ENCODE measurements at regions not wholly inside any gene's neighbourhood (a gene's known extent, or its start where the extent isn't known, plus 50 kb on each side); places are given as distances from the start of the nearest gene placed in this dataset.
A peak's percentile ranks its signal among the peaks of the same experiment; 100 is the strongest.

DNA sequence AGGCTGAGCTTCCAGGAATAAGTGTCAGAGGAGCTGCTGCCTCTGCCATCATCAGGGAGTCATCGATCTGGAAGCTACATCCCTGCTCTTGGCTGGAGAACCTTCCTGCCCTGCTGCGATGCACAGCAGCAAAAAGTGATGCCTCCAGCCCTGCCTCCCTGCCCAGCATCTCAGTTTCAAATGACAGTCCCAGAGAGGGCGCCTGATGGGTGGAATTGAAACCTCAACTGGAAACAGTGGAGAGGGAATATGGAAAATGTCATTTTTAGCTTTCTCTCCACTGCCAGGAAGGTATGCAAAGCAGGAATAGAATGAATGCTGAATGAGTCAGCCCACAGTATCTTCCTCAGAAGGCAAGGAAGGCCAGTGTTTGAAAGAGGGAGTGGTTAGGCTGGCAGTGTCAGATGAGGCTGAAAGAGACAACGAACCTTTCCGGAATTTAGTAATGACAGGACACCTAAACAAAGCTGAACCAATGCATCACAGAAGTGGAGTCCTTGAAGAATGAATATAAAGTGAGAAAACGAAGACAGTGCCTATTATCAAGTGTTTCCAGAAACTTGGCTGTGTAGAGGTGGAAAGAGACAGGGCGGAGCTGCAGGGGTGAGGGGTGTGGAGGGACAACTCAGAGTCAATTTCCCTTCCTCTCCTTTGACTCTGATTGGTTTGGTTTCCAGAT lies 153.9 kb upstream of the NDUFV2 start:
- H3K27ac ChIP-seq (ENCODE audit: low read length), result peak overlapping the region; percentile 78
- H3K4me3 ChIP-seq (ENCODE audit: low read depth in 1 of 2, low read length in 2 of 2), result no peak overlapping the region
- no peaks in the 10 kb centered on the region for H3K27me3 ChIP-seq (ENCODE audit: low read depth, low read length)
- H3K36me3 ChIP-seq (ENCODE audit: control insufficient read depth in 1 of 2, insufficient read depth in 2 of 2, low read length in 2 of 2), result no peaks in the 10 kb centered on the region
- no peaks in the 10 kb centered on the region for H3K9me3 ChIP-seq (ENCODE audit: control insufficient read depth in 1 of 2, low read length in 2 of 2)
- H3K4me1 ChIP-seq (ENCODE audit: control insufficient read depth in 1 of 2, insufficient read depth in 2 of 2, low read length in 2 of 2), result no peaks in the 10 kb centered on the region

DNA sequence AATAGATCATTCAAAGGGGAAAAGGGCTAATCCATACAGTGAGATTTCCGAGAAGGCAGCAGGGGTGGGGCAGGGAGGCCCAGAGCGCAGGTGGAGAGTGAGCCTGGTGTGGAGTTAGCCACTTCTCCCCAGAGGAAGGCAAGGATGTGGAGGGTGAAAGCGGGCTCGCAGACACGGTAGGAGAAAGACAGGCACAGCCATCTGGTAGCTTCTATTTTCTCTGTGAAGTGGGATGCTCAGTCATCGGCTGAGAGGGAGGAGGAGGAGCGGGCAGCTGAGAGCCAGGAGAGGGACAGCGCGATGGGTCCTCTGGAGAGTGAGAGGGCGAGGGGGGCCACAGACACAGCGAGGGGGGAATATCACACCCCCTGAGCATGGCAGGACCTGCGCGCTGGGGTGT lies 153.3 kb upstream of the NDUFV2 start:
- Histone ChIP-seq H3K4me3 (ENCODE audit: low read depth in 1 of 2, low read length in 2 of 2) (no peak overlapping the region), H3K4me1 (ENCODE audit: control insufficient read depth in 1 of 2, insufficient read depth in 2 of 2, low read length in 2 of 2) (no peaks in the 10 kb centered on the region), H3K36me3 (ENCODE audit: control insufficient read depth in 1 of 2, insufficient read depth in 2 of 2, low read length in 2 of 2) (no peaks in the 10 kb centered on the region), H3K27me3 (ENCODE audit: low read depth, low read length) (no peaks in the 10 kb centered on the region), H3K27ac (ENCODE audit: low read length) (peak overlapping the region; percentile 78), H3K9me3 (ENCODE audit: control insufficient read depth in 1 of 2, low read length in 2 of 2) (no peaks in the 10 kb centered on the region)

- Histone ChIP-seq H3K4me3 (ENCODE audit: low read depth in 1 of 2, low read length in 2 of 2) (no peak overlapping the region), H3K27me3 (ENCODE audit: low read depth, low read length) (no peaks in the 10 kb centered on the region), H3K27ac (ENCODE audit: low read length) (no peak overlapping the region), H3K4me1 (ENCODE audit: control insufficient read depth in 1 of 2, insufficient read depth in 2 of 2, low read length in 2 of 2) (no peaks in the 10 kb centered on the region), H3K9me3 (ENCODE audit: control insufficient read depth in 1 of 2, low read length in 2 of 2) (no peaks in the 10 kb centered on the region), H3K36me3 (ENCODE audit: control insufficient read depth in 1 of 2, insufficient read depth in 2 of 2, low read length in 2 of 2) (no peaks in the 10 kb centered on the region)
Observed at GRCh38 chr18:8951491-8951890, 151.0 kb upstream of the NDUFV2 start.

GRCh38 chr18:8952174-8952573 lies 150.3 kb upstream of the NDUFV2 start:
- Histone ChIP-seq H3K27me3 (ENCODE audit: low read depth, low read length) (no peaks in the 10 kb centered on the region), H3K4me1 (ENCODE audit: control insufficient read depth in 1 of 2, insufficient read depth in 2 of 2, low read length in 2 of 2) (no peaks in the 10 kb centered on the region), H3K27ac (ENCODE audit: low read length) (no peak overlapping the region), H3K4me3 (ENCODE audit: low read depth in 1 of 2, low read length in 2 of 2) (no peak overlapping the region), H3K36me3 (ENCODE audit: control insufficient read depth in 1 of 2, insufficient read depth in 2 of 2, low read length in 2 of 2) (no peaks in the 10 kb centered on the region), H3K9me3 (ENCODE audit: control insufficient read depth in 1 of 2, low read length in 2 of 2) (no peaks in the 10 kb centered on the region)

GRCh38 chr18:8952769-8953760 lies 149.4 kb upstream of the NDUFV2 start:
- H3K36me3 ChIP-seq (ENCODE audit: control insufficient read depth in 1 of 2, insufficient read depth in 2 of 2, low read length in 2 of 2), result no peaks in the 10 kb centered on the region
- no peaks in the 10 kb centered on the region for H3K27me3 ChIP-seq (ENCODE audit: low read depth, low read length)
- no peak overlapping the region for H3K4me3 ChIP-seq (ENCODE audit: low read depth in 1 of 2, low read length in 2 of 2)
- H3K27ac ChIP-seq (ENCODE audit: low read length), result no peak overlapping the region
- no peaks in the 10 kb centered on the region for H3K4me1 ChIP-seq (ENCODE audit: control insufficient read depth in 1 of 2, insufficient read depth in 2 of 2, low read length in 2 of 2)
- H3K9me3 ChIP-seq (ENCODE audit: control insufficient read depth in 1 of 2, low read length in 2 of 2), result no peaks in the 10 kb centered on the region

DNA sequence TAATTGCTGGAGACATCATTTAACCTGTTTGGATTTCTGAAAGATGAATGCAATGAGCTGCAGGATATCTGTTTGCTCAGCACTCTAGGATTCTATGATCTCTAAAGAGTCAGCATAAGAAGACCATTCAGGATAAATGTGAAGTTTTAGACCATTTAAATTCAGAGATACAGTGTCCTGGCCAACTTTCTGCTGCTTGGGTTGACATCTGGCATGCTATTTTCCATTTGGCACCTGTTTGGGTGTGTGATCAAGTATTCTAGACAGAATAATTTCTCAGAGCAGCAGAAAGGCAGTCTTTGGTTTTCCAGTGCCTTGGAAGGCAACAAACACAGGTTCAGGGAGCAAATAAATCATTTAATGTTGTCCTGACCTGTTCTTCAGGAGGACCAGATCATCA lies 144.8 kb upstream of the NDUFV2 start:
- no peaks in the 10 kb centered on the region for H3K9me3 ChIP-seq (ENCODE audit: control insufficient read depth in 1 of 2, low read length in 2 of 2)
- H3K27me3 ChIP-seq (ENCODE audit: low read depth, low read length), result no peaks in the 10 kb centered on the region
- H3K4me1 ChIP-seq (ENCODE audit: control insufficient read depth in 1 of 2, insufficient read depth in 2 of 2, low read length in 2 of 2), result peaks cover 0 to 6% of the 10 kb centered on the region in 2 donors
- H3K36me3 ChIP-seq (ENCODE audit: control insufficient read depth in 1 of 2, insufficient read depth in 2 of 2, low read length in 2 of 2), result no peaks in the 10 kb centered on the region
- H3K27ac ChIP-seq (ENCODE audit: low read length), result no peak overlapping the region
- H3K4me3 ChIP-seq (ENCODE audit: low read depth in 1 of 2, low read length in 2 of 2), result no peak overlapping the region

DNA sequence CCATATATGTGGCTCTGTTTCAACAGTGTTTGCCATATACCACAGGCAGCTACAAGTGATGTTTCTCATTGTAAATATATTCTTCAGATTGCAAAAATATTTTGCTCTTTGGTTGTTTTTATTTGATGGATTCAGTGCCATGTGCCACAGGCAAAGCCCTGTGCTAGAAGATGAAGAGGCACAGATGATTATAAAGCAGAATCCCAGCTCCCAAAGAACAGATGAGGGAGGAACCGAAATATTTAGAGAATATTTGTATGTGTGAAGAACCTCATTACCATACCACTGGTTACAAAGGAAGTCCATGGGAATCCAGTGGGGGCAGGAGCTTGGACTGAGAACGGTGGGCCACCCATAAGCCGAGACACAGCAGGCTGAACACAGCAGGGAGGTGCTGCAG lies 143.8 kb upstream of the NDUFV2 start:
- Histone ChIP-seq H3K27ac (ENCODE audit: low read length) (no peak overlapping the region), H3K36me3 (ENCODE audit: control insufficient read depth in 1 of 2, insufficient read depth in 2 of 2, low read length in 2 of 2) (no peaks in the 10 kb centered on the region), H3K4me1 (ENCODE audit: control insufficient read depth in 1 of 2, insufficient read depth in 2 of 2, low read length in 2 of 2) (peaks cover 0 to 6% of the 10 kb centered on the region in 2 donors)

DNA sequence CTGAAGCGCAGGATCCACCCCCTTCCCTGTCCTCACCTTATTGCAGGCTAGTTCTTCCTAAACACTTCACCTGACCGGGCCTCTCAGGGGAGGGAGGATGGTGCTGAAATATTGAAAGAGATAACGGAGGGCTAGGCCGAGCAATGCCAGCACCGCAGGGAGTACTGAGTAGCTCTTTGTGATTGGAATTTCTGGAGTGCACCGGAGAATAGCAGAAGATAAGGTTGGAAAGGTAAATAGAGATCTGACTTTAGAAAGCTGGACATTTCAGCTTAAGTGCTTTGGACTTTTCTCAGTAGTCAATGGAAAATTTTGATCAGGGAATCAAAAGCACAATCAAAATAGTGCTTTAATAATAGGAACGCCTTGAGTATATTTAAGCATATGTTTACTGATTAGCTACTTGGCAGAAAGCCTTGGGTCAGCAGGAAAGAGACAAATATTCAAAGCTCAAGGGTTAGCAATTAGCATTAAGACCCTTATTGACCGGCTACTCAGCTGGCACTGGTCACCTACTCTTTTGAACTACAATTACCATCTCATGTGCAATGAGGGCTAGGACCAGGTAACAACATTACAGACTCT lies 142.9 kb upstream of the NDUFV2 start:
- Histone ChIP-seq H3K9me3 (ENCODE audit: control insufficient read depth in 1 of 2, low read length in 2 of 2) (no peaks in the 10 kb centered on the region), H3K27ac (ENCODE audit: low read length) (no peak overlapping the region), H3K4me3 (ENCODE audit: low read depth in 1 of 2, low read length in 2 of 2) (no peak overlapping the region), H3K36me3 (ENCODE audit: control insufficient read depth in 1 of 2, insufficient read depth in 2 of 2, low read length in 2 of 2) (no peaks in the 10 kb centered on the region), H3K27me3 (ENCODE audit: low read depth, low read length) (no peaks in the 10 kb centered on the region), H3K4me1 (ENCODE audit: control insufficient read depth in 1 of 2, insufficient read depth in 2 of 2, low read length in 2 of 2) (peaks cover 0 to 6% of the 10 kb centered on the region in 2 donors)

More for the DNA sequence above, 143.8 kb upstream of the NDUFV2 start:
- no peak overlapping the region for H3K4me3 ChIP-seq (ENCODE audit: low read depth in 1 of 2, low read length in 2 of 2)
- H3K9me3 ChIP-seq (ENCODE audit: control insufficient read depth in 1 of 2, low read length in 2 of 2), result no peaks in the 10 kb centered on the region
- no peaks in the 10 kb centered on the region for H3K27me3 ChIP-seq (ENCODE audit: low read depth, low read length)

DNA sequence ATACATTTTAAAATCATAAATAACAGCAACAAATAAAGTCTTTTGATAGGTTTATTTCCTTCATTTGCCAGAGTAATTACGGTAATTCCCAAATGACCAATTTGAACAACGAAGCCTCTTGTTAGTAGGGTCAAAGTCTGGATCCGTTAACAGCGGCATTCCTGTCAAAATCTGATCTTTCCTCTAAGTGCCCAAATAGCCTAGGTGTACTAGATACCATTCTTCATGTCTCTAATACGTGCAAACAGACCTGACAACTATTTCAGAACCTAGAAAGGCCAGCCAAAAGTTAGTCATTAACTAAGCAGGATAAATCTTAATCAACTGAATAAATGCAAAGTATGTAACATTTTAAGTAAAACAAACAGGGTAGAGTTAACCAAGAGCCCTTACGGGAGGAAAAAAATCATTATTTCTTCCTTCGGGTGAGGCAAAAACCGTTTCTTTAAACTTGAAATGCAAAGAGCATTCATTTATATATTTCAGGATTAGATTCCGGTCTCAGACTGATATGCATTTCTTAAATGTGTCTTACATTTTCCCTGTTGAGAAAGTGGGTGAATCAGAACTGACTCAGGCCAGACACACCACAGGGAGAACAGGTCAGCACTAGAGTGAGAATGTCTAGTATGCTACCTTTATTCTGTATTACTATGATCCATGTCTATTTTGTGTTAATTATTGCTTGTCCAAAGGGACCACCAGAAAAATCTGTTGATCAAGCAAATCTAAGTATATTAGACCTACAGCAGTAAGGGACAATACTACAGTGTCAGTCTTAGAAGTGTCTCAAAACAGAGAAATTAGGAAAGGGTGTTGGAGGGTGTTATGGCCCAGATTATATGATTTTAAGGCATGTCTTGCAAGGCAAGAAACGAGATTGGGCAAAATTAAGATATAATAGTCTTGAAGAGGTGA lies 141.5 kb upstream of the NDUFV2 start:
- no peak overlapping the region for H3K4me3 ChIP-seq (ENCODE audit: low read depth in 1 of 2, low read length in 2 of 2)
- no peaks in the 10 kb centered on the region for H3K27me3 ChIP-seq (ENCODE audit: low read depth, low read length)
- no peak overlapping the region for H3K27ac ChIP-seq (ENCODE audit: low read length)
- no peaks in the 10 kb centered on the region for H3K36me3 ChIP-seq (ENCODE audit: control insufficient read depth in 1 of 2, insufficient read depth in 2 of 2, low read length in 2 of 2)
- H3K9me3 ChIP-seq (ENCODE audit: control insufficient read depth in 1 of 2, low read length in 2 of 2), result no peaks in the 10 kb centered on the region
- H3K4me1 ChIP-seq (ENCODE audit: control insufficient read depth in 1 of 2, insufficient read depth in 2 of 2, low read length in 2 of 2), result peaks cover 0 to 6% of the 10 kb centered on the region in 2 donors

DNA sequence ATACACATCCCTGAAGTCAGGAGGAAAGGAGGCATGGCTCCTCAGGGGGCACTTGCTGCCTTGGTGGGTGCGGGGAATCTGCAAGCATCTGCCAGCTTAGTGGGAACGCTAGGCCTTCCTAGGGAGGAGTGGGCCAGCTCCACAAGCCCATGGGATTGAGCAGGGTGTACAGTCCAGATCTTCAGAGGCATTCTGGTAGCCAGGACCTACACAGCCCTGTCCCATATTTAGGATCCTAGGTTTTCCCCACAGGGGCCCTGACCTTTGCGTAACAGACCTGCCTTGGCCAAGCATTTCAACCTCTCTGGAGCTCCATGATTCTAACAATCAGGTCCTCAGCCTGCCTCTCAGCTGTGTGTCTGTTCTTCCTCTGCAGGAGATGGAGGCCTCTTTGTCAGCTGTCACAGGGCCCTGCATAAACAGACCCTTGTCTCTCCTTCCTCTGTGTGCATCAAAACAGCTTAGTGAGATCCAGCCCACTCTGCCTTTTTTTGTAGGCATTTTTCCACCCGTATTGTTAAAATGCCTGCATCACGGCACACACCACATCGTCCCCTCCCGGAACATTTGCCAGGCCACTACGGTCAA lies 140.2 kb upstream of the NDUFV2 start:
- no peaks in the 10 kb centered on the region for H3K36me3 ChIP-seq (ENCODE audit: control insufficient read depth in 1 of 2, insufficient read depth in 2 of 2, low read length in 2 of 2)
- H3K27me3 ChIP-seq (ENCODE audit: low read depth, low read length), result no peaks in the 10 kb centered on the region
- no peaks in the 10 kb centered on the region for H3K9me3 ChIP-seq (ENCODE audit: control insufficient read depth in 1 of 2, low read length in 2 of 2)
- H3K4me3 ChIP-seq (ENCODE audit: low read depth in 1 of 2, low read length in 2 of 2), result no peak overlapping the region
- no peak overlapping the region for H3K27ac ChIP-seq (ENCODE audit: low read length)
- peaks cover 0 to 6% of the 10 kb centered on the region in 2 donors for H3K4me1 ChIP-seq (ENCODE audit: control insufficient read depth in 1 of 2, insufficient read depth in 2 of 2, low read length in 2 of 2)
